Endodermal cell (in vitro differentiated cells): ENCODE measurements at regions not wholly inside any gene's neighbourhood (a gene's known extent, or its start where the extent isn't known, plus 50 kb on each side); places are given as distances from the start of the nearest gene placed in this dataset.

Experiments used
- DNase-seq: peaks from one replicate; pipeline ENCODE4 v3.0.0-alpha.2; 2017
- H3K27ac ChIP-seq: 2 replicates; pipeline ENCODE4 v1.5.1; 2013; ENCODE audit warnings: mild to moderate bottlenecking, low read depth, low read length, moderate library complexity
- H3K27me3 ChIP-seq: 2 replicates; pipeline ENCODE4 v1.6.1; 2013; ENCODE audit warnings: mild to moderate bottlenecking, low read length, moderate library complexity; ENCODE audit not compliant: insufficient read depth, control insufficient read depth, poor library complexity, severe bottlenecking
- H3K36me3 ChIP-seq: 2 replicates; pipeline ENCODE4 v1.7.0; 2013; ENCODE audit warnings: mild to moderate bottlenecking, low read length, moderate library complexity; ENCODE audit not compliant: control insufficient read depth, insufficient read depth
- H3K4me1 ChIP-seq: one replicate; pipeline ENCODE4 v1.7.0; 2013; ENCODE audit warnings: low read length; ENCODE audit not compliant: control insufficient read depth, insufficient read depth
- H3K4me3 ChIP-seq: 2 replicates; pipeline ENCODE4 v1.5.1; 2013; ENCODE audit warnings: mild to moderate bottlenecking, low read length, moderate library complexity
- H3K9ac ChIP-seq: 2 replicates; pipeline ENCODE4 v1.6.1; 2013; ENCODE audit warnings: mild to moderate bottlenecking, low read length, moderate library complexity; ENCODE audit not compliant: poor library complexity, severe bottlenecking; ENCODE audit errors: extremely low read depth
- H3K9me3 ChIP-seq: 2 replicates; pipeline ENCODE4 v1.6.1; 2013; ENCODE audit warnings: mild to moderate bottlenecking, low read length, moderate library complexity; ENCODE audit not compliant: control insufficient read depth
- H3K27ac Mint-ChIP-seq: 2 replicates; pipeline ENCODE4 v1.8.0; 2020; ENCODE audit warnings: mixed read lengths
- H3K27me3 Mint-ChIP-seq: 2 replicates; pipeline ENCODE4 v1.8.0; 2021; ENCODE audit warnings: mild to moderate bottlenecking, mixed read lengths; ENCODE audit not compliant: insufficient read depth
- H3K36me3 Mint-ChIP-seq: 2 replicates; pipeline ENCODE4 v1.8.0; 2020; ENCODE audit warnings: low read depth, mixed read lengths
- H3K4me1 Mint-ChIP-seq: 2 replicates; pipeline ENCODE4 v1.8.0; 2020; ENCODE audit warnings: mixed read lengths
- H3K4me3 Mint-ChIP-seq: 2 replicates; pipeline ENCODE4 v1.8.0; 2020; ENCODE audit warnings: mild to moderate bottlenecking, moderate library complexity, mixed read lengths
- H3K9me3 Mint-ChIP-seq: 2 replicates; pipeline ENCODE4 v1.8.0; 2020; ENCODE audit warnings: mild to moderate bottlenecking, mixed read lengths
- WGBS, 2 experiments: methylation state at CpG; one replicate each; pipeline versions ENCODE4 v1.1.5 to v1.1.7; 2013; ENCODE audit warnings: missing lambda C conversion rate in 2 of 2, mixed read lengths in 1 of 2; ENCODE audit not compliant: insufficient coverage in 1 of 2, insufficient read length in 1 of 2; 5-methylcytosine and 5-hydroxymethylcytosine counted together
- TF ChIP-seq, protein P1 (sequence below): fragments of 200-600 bp; sonication (generic); conservative IDR thresholded peaks from 2 replicates; pipeline ENCODE4 v1.5.0; 2021; ENCODE audit warnings: antibody characterized with exemption, mild to moderate bottlenecking

- TF ChIP-seq, protein P1, sequence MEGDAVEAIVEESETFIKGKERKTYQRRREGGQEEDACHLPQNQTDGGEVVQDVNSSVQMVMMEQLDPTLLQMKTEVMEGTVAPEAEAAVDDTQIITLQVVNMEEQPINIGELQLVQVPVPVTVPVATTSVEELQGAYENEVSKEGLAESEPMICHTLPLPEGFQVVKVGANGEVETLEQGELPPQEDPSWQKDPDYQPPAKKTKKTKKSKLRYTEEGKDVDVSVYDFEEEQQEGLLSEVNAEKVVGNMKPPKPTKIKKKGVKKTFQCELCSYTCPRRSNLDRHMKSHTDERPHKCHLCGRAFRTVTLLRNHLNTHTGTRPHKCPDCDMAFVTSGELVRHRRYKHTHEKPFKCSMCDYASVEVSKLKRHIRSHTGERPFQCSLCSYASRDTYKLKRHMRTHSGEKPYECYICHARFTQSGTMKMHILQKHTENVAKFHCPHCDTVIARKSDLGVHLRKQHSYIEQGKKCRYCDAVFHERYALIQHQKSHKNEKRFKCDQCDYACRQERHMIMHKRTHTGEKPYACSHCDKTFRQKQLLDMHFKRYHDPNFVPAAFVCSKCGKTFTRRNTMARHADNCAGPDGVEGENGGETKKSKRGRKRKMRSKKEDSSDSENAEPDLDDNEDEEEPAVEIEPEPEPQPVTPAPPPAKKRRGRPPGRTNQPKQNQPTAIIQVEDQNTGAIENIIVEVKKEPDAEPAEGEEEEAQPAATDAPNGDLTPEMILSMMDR: no peak
- Mint-ChIP-seq H3K27ac (no peak overlapping the region), H3K36me3 (no peaks in the 10 kb centered on the region), H3K27me3 (peaks cover 4% of the 10 kb centered on the region), H3K4me3 (no peak overlapping the region), H3K4me1 (peaks cover 24% of the 10 kb centered on the region), H3K9me3 (no peaks in the 10 kb centered on the region)
- no peak for DNase-seq
- peaks cover 20% of the 10 kb centered on the region for H3K27me3 ChIP-seq
- no peak overlapping the region for H3K4me3 ChIP-seq
- no peak overlapping the region for H3K27ac ChIP-seq
- whole genome bisulfite sequencing, 2 experiments: 89 to 100% methylated on average over 1 of the region's 1 CpG
- no peaks in the 10 kb centered on the region for H3K4me1 ChIP-seq
- no peaks in the 10 kb centered on the region for H3K36me3 ChIP-seq
- no peak overlapping the region for H3K9ac ChIP-seq
- no peaks in the 10 kb centered on the region for H3K9me3 ChIP-seq
Measured at GRCh38 chr6:105645156-105645555, 242.3 kb upstream of the PREP start.

DNA sequence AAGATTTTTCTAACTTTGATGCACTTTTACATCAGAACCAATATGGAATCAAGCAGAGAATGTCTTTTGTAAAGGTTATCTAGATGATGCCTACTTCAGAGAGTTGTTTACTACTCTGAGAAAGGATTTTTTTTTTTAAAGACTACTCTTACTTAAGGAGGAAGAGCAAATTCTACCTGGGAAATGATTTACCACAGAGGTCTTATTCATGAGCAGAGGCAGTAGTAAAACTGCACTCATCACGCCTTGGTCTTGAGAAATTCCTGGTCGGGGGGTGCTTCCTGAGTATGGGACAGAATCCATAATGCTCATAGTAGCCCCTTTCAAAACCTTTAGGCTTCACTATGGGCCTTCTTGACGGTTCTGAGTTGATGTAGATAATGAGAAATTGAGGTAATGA lies 241.8 kb upstream of the PREP start:
- 82 to 91% methylated on average over 2 to 3 of the region's 3 CpGs for WGBS, 2 experiments
- no peaks in the 10 kb centered on the region for H3K9me3 Mint-ChIP-seq
- TF ChIP-seq, protein P1: no peak
- Histone ChIP-seq H3K4me1 (no peaks in the 10 kb centered on the region), H3K27me3 (peaks cover 19% of the 10 kb centered on the region), H3K9me3 (no peaks in the 10 kb centered on the region), H3K36me3 (no peaks in the 10 kb centered on the region), H3K9ac (no peak overlapping the region), H3K4me3 (no peak overlapping the region), H3K27ac (no peak overlapping the region)
- no peak overlapping the region for H3K27ac Mint-ChIP-seq
- H3K36me3 Mint-ChIP-seq: no peaks in the 10 kb centered on the region
- H3K27me3 Mint-ChIP-seq: peaks cover 4% of the 10 kb centered on the region
- H3K4me3 Mint-ChIP-seq: no peak overlapping the region
- peaks cover 24% of the 10 kb centered on the region for H3K4me1 Mint-ChIP-seq
- DNase-seq: no peak

DNA sequence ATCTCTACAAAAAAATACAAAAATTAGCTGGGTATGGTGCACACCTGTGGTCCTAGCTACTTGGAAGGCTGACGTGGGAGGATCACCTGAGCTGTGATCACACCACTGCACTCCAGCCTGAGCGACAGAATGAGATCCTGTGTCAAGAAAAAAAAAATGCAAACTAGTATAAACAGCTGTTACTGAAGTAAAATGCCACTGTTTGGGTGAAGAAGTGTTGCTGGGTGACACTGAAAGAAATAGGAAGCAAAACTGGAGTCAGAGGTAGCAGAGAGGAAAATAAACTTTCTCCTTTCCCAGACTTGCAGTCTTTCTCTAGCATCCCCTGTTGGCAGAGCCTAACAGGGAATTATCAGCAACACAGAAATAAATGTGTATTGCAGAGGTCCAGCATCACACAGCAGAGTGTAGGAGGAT lies 241.2 kb upstream of the PREP start:
- peaks cover 13% of the 10 kb centered on the region for H3K27me3 ChIP-seq
- Mint-ChIP-seq H3K9me3 (no peaks in the 10 kb centered on the region), H3K4me3 (no peak overlapping the region), H3K27me3 (peaks cover 2% of the 10 kb centered on the region), H3K4me1 (peaks cover 24% of the 10 kb centered on the region), H3K36me3 (no peaks in the 10 kb centered on the region), H3K27ac (no peak overlapping the region)
- no peak overlapping the region for H3K4me3 ChIP-seq
- 90 to 91% methylated on average over 2 of the region's 2 CpGs for WGBS, 2 experiments
- TF ChIP-seq, protein P1: peak; percentile 58
- H3K9me3 ChIP-seq: no peaks in the 10 kb centered on the region
- no peak overlapping the region for H3K27ac ChIP-seq
- no peak for DNase-seq
- H3K4me1 ChIP-seq: no peaks in the 10 kb centered on the region
- no peaks in the 10 kb centered on the region for H3K36me3 ChIP-seq
- H3K9ac ChIP-seq: no peak overlapping the region
